Endothelial cell of umbilical vein (primary cell): ENCODE measurements at regions not wholly inside any gene's neighbourhood (a gene's known extent, or its start where the extent isn't known, plus 50 kb on each side); places are given as distances from the start of the nearest gene placed in this dataset.

ENCODE experiments used
- BruUV-seq: library from RNA; stranded (reverse); fragments of 400-500 nt; replicated peaks from 2 replicates; lab custom pipeline; 2021; lab: Mats Ljungman, UMichigan
- CTCF ChIA-PET: fragments of 300-600, 350-600 bp; sonication (Branson Sonifier 250); formaldehyde crosslinking; loops from one replicate; lab custom pipeline; 2021; ENCODE audit warnings: antibody characterized with exemption, inconsistent platforms; lab: Charles Lee
- POLR2A ChIA-PET: fragments of 300-600, 350-600 bp; sonication (Branson Sonifier 250); formaldehyde crosslinking; loops from one replicate; lab custom pipeline; 2021; ENCODE audit warnings: antibody characterized with exemption, inconsistent platforms; lab: Charles Lee
- DNase-seq: peaks from one replicate; pipeline ENCODE4 v3.0.0-alpha.2; 2011; ENCODE audit warnings: low read depth, low spot score
- FAIRE-seq: peaks from 2 replicates; lab custom pipeline; 2011; peaks lifted over from hg19 to GRCh38; lab: Jason Lieb, UNC
- H2AFZ ChIP-seq: 2 replicates; pipeline ENCODE4 v1.6.0; 2012; ENCODE audit warnings: low read depth, low read length, control low read depth, inconsistent platforms
- H3K27ac ChIP-seq: 2 replicates; pipeline ENCODE4 v1.5.1; 2011; ENCODE audit warnings: low read depth, mild to moderate bottlenecking, control low read depth, low read length, moderate library complexity; ENCODE audit not compliant: insufficient read depth
- H3K27me3 ChIP-seq, 2 experiments: 2 replicates each; pipeline versions ENCODE4 v1.6.0 to v1.6.1; 2011; ENCODE audit warnings: low read length in 2 of 2, mixed read lengths in 1 of 2; ENCODE audit not compliant: control insufficient read depth in 2 of 2, insufficient read depth in 2 of 2
- H3K36me3 ChIP-seq, 2 experiments: 2 replicates in 1 of 2; 3 replicates in 1 of 2; pipeline ENCODE4 v1.5.1; 2011; ENCODE audit warnings: low read length in 2 of 2, mild to moderate bottlenecking in 1 of 2, moderate library complexity in 1 of 2; ENCODE audit not compliant: control insufficient read depth in 2 of 2, insufficient read depth in 2 of 2; ENCODE audit errors: extremely low read depth in 1 of 2
- H3K4me1 ChIP-seq: 3 replicates; pipeline ENCODE4 v1.5.1; 2011; ENCODE audit warnings: mild to moderate bottlenecking, low read length; ENCODE audit not compliant: control insufficient read depth, insufficient read depth; ENCODE audit errors: extremely low read depth
- H3K4me2 ChIP-seq: 2 replicates; pipeline ENCODE4 v1.6.1; 2011; ENCODE audit warnings: low read length, control low read depth, mixed read lengths; ENCODE audit not compliant: insufficient read depth
- H3K4me3 ChIP-seq, 3 experiments: fragments of 200-600 bp in 1 of 3; sonication (generic), shearing (Covaris generic) in 1 of 3; replicated peaks in 1 of 3; 2 replicates each; pipeline ENCODE4 v1.5.1; 2011 to 2016; ENCODE audit warnings: control low read depth in 3 of 3, low read length in 3 of 3, mild to moderate bottlenecking in 2 of 3, inconsistent platforms in 1 of 3, low read depth in 1 of 3, moderate library complexity in 1 of 3; ENCODE audit not compliant: insufficient read depth in 1 of 3
- H3K79me2 ChIP-seq: 2 replicates; pipeline ENCODE4 v1.6.0; 2012; ENCODE audit warnings: low read length, inconsistent platforms; ENCODE audit not compliant: control insufficient read depth, insufficient read depth
- H3K9ac ChIP-seq: replicated peaks from 2 replicates; pipeline ENCODE3; 2011; ENCODE audit warnings: low read length, control low read depth; ENCODE audit not compliant: insufficient read depth; ENCODE audit errors: extremely low read depth
- H3K9me1 ChIP-seq: replicated peaks from 3 replicates; pipeline ENCODE4 v1.6.0; 2011; ENCODE audit warnings: mild to moderate bottlenecking, low read length; ENCODE audit not compliant: control insufficient read depth, insufficient read depth; ENCODE audit errors: extremely low read depth
- H3K9me3 ChIP-seq: replicated peaks from 2 replicates; pipeline ENCODE4 v1.5.1; 2012; ENCODE audit warnings: low read length, inconsistent platforms; ENCODE audit not compliant: control insufficient read depth, insufficient read depth
- H4K20me1 ChIP-seq: replicated peaks from 2 replicates; pipeline ENCODE3; 2011; ENCODE audit warnings: mild to moderate bottlenecking, low read length; ENCODE audit not compliant: control insufficient read depth, insufficient read depth; ENCODE audit errors: extremely low read depth
- EZH2 ChIP-seq: IDR thresholded peaks from 2 replicates; pipeline ENCODE4 v1.6.1; 2012; ENCODE audit warnings: borderline replicate concordance, low read depth, mild to moderate bottlenecking, moderate library complexity, low read length, inconsistent platforms; ENCODE audit not compliant: severe bottlenecking
- FOS ChIP-seq: IDR thresholded peaks from 2 replicates; pipeline ENCODE4 v1.6.1; 2011; ENCODE audit warnings: mild to moderate bottlenecking, low read length, moderate library complexity, borderline replicate concordance; ENCODE audit not compliant: insufficient read depth
- GATA2 ChIP-seq: IDR thresholded peaks from 2 replicates; pipeline ENCODE4 v1.7.0; 2011; ENCODE audit warnings: low read depth, mild to moderate bottlenecking, moderate library complexity, mixed read lengths, low read length; ENCODE audit not compliant: insufficient read length, insufficient read depth
- JUN ChIP-seq: IDR thresholded peaks from 2 replicates; pipeline ENCODE4 v1.6.1; 2011; ENCODE audit warnings: borderline replicate concordance, low read depth; ENCODE audit not compliant: insufficient read length, insufficient read depth
- MYC ChIP-seq: IDR thresholded peaks from one replicate; pipeline ENCODE4 v1.6.1; 2011; ENCODE audit warnings: mild to moderate bottlenecking, low read depth, low read length
- POLR2A ChIP-seq: IDR thresholded peaks from 2 replicates; pipeline ENCODE4 v1.6.1; 2012; ENCODE audit warnings: low read depth, mild to moderate bottlenecking, control low read depth, low read length
- POLR2AphosphoS5 ChIP-seq: IDR thresholded peaks from 2 replicates; pipeline ENCODE4 v1.6.1; 2012; ENCODE audit warnings: low read depth, mild to moderate bottlenecking, control low read depth, low read length, moderate library complexity; ENCODE audit not compliant: insufficient read depth
- dilution Hi-C: fragments of 300-500 bp; cut with MboI; formaldehyde crosslinking; loops from one replicate; pipeline ENCODE4 v1.15.0; 2019; ENCODE audit warnings: low sequenced_read_pairs; ENCODE audit not compliant: extremely low pct_ligation_motif_present
- intact Hi-C: fragments of 100-400 bp; cut with micrococcal nuclease; formaldehyde crosslinking; loops from one replicate; pipeline ENCODE4 v1.10.0; 2022
- TF ChIP-seq, protein P1 (sequence below): IDR thresholded peaks from 2 replicates; pipeline ENCODE4 v1.6.1; 2011; ENCODE audit not compliant: insufficient read depth, insufficient read length
- TF ChIP-seq, protein P2 (sequence below), 2 donors: IDR thresholded peaks; 1 replicate in 1 of 2; 2 replicates in 1 of 2; pipeline ENCODE4 v1.5.1; 2011; ENCODE audit warnings: low read length in 2 of 2, mild to moderate bottlenecking in 2 of 2, moderate library complexity in 2 of 2, control low read depth in 1 of 2, inconsistent platforms in 1 of 2, low read depth in 1 of 2; ENCODE audit not compliant: insufficient read depth in 1 of 2; ENCODE audit errors: extremely low read depth in 1 of 2

DNA sequence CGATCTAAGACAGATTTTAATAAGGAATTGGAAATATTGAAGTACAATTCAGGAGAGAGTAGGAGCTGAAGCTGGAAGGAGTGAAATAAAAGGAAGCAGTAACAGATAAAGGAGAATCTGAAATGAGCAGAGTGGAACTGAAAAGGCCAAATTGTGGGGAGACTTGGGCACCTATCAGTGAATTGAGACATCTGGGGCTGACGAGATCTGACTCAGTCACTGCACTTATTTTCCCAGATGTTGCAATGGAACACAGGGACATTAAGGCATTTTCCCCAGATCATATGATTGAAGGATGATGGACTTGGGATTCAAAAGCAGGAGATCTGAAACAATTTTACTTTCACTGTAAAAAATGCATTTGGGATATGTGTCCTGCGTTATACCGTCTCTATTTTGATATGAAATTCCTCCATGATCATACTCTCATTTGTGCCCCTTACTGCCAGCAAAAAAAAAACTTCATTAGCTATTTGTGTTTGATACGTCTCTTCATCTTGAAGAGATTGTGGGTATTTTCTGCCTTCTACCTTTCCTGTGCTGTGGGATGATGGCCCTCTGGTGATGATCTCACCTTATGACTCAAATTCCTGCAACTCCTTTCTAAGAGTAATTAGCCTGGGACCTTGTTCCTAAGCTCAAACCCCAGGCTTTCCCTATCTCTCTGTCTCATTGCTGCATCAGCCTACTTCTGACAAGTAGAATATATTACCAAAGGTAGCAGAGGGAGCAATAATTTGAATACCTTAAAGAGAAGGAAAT lies 278.5 kb upstream of the MAN1A1 start:
- no peaks in the 10 kb centered on the region for H3K79me2 ChIP-seq
- no peaks in the 10 kb centered on the region for H3K36me3 ChIP-seq
- H3K4me2 ChIP-seq, result no peak overlapping the region
- dilution Hi-C loops (no loop called here), intact Hi-C loops (no loop called here)
- H3K9ac ChIP-seq, result no peak overlapping the region
- H4K20me1 ChIP-seq, result no peaks in the 10 kb centered on the region
- H3K4me1 ChIP-seq, result no peaks in the 10 kb centered on the region
- CTCF ChIA-PET, result no interaction called here
- no peak overlapping the region for H3K27ac ChIP-seq
- H3K4me3 ChIP-seq, result no peak overlapping the region
- H3K9me1 ChIP-seq, result no peaks in the 10 kb centered on the region
- no peak overlapping the region for H2AFZ ChIP-seq
- FAIRE-seq (no peak), DNase-seq (no peak)
- no peaks in the 10 kb centered on the region for H3K27me3 ChIP-seq
- no peak for TF ChIP-seq GATA2
- no peaks in the 10 kb centered on the region for H3K9me3 ChIP-seq
- POLR2A ChIA-PET, result no interaction called here
- BruUV-seq, result no TSS peak

DNA sequence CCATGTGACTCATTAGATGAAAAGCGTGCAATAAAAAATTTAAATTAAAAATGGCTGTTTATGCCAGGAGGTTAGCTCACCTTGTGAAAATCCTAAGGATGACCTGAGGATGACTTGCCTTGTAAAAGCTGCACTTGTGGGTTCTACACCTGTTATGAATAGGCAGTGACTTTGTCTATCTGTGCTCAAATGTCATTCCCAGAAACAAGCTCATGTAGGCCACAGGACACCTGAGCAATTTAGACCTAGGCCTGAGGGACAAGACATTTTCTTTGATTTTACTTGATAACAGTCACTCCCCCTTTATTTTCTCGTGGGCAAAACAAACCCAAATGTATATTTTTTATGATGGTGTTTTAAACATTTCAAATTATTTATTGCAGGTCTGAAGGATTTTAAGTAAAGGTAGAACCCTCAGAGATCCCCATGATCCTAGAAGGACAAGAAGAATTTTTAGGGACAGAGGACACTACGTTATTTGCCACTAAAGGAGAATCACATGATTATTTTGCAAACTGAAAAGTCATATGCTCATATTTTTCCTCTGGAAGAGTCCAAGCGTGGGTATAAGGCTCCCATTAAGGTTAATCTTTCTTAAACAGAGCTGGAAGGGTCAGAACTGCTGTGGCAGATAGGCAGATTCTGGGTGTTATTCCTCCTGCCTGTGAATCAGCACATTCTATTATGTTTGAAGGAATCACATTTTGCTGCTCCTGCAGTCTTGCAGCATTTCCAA lies 277.5 kb upstream of the MAN1A1 start:
- no TSS peak for BruUV-seq
- no peak for FAIRE-seq
- intact Hi-C loops, result no loop called here
- Histone ChIP-seq H3K4me3 (no peak overlapping the region), H3K4me1 (no peaks in the 10 kb centered on the region), H3K9me1 (no peaks in the 10 kb centered on the region), H2AFZ (no peak overlapping the region), H4K20me1 (no peaks in the 10 kb centered on the region), H3K27ac (no peak overlapping the region), H3K4me2 (no peak overlapping the region), H3K79me2 (no peaks in the 10 kb centered on the region), H3K27me3 (no peaks in the 10 kb centered on the region), H3K9ac (no peak overlapping the region), H3K36me3 (no peaks in the 10 kb centered on the region), H3K9me3 (no peaks in the 10 kb centered on the region)
- CTCF ChIA-PET, result no interaction called here
- no peak for DNase-seq
- POLR2A ChIA-PET, result no interaction called here
- TF ChIP-seq MYC (no peak), POLR2A (no peak), GATA2 (no peak), POLR2AphosphoS5 (no peak), FOS (no peak), EZH2 (no peak), JUN (no peak)
- TF ChIP-seq, protein P1, sequence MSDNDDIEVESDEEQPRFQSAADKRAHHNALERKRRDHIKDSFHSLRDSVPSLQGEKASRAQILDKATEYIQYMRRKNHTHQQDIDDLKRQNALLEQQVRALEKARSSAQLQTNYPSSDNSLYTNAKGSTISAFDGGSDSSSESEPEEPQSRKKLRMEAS, result no peak
- TF ChIP-seq, protein P2, sequence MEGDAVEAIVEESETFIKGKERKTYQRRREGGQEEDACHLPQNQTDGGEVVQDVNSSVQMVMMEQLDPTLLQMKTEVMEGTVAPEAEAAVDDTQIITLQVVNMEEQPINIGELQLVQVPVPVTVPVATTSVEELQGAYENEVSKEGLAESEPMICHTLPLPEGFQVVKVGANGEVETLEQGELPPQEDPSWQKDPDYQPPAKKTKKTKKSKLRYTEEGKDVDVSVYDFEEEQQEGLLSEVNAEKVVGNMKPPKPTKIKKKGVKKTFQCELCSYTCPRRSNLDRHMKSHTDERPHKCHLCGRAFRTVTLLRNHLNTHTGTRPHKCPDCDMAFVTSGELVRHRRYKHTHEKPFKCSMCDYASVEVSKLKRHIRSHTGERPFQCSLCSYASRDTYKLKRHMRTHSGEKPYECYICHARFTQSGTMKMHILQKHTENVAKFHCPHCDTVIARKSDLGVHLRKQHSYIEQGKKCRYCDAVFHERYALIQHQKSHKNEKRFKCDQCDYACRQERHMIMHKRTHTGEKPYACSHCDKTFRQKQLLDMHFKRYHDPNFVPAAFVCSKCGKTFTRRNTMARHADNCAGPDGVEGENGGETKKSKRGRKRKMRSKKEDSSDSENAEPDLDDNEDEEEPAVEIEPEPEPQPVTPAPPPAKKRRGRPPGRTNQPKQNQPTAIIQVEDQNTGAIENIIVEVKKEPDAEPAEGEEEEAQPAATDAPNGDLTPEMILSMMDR (IDR thresholded peaks at IDR 0.05; ENCODE audit: extremely low read depth in 1 of 2, insufficient read depth in 1 of 2, low read depth in 1 of 2, low read length in 2 of 2), result no peak
- dilution Hi-C loops, result no loop called here
